HCT116 (cell line): ENCODE measurements at regions not wholly inside any gene's neighbourhood (a gene's known extent, or its start where the extent isn't known, plus 50 kb on each side); places are given as distances from the start of the nearest gene placed in this dataset.

Experiments
- ATAC-seq: fragments of 200-7000 bp; cut with Tn5 transposase; 2 replicates; pipeline ENCODE4 v1.9.1; 2020; ENCODE audit warnings: mild to moderate bottlenecking, moderate library complexity
- BruUV-seq: library from RNA; stranded (reverse); fragments of 400-500 nt; replicated peaks from 2 replicates; lab custom pipeline; 2021; lab: Mats Ljungman, UMichigan
- CTCF ChIA-PET: fragments of 300-600 bp; sonication (Branson Sonifier 250); formaldehyde crosslinking; loops from one replicate; lab custom pipeline; 2021; ENCODE audit warnings: antibody characterized with exemption; lab: Charles Lee
- POLR2A ChIA-PET: fragments of 300-600, 350-600 bp; sonication (Branson Sonifier 250); formaldehyde crosslinking; loops from one replicate; lab custom pipeline; 2021; ENCODE audit warnings: antibody characterized with exemption; lab: Charles Lee
- RAD21 ChIA-PET, 2 experiments: fragments of 300-600 bp; sonication (Branson Sonifier 250); formaldehyde crosslinking; loops; one replicate each; lab custom pipeline; 2023; ENCODE audit warnings: low total read pairs in 2 of 2; ENCODE audit not compliant: uncharacterized antibody in 2 of 2, unreplicated experiment in 2 of 2, low non-redundant PET in 1 of 2; lab: Charles Lee
- DNase-seq: peaks from one replicate; pipeline ENCODE4 v3.0.0-alpha.2; 2010; ENCODE audit warnings: low read depth, low spot score
- H2AFZ ChIP-seq: fragments of 200-600 bp; shearing (Covaris generic), sonication (generic); 2 replicates; pipeline ENCODE4 v1.6.1; 2017; ENCODE audit warnings: low read depth, mixed run types, mixed read lengths, antibody characterized with exemption, low read length; ENCODE audit not compliant: poor library complexity, severe bottlenecking
- H3K27ac ChIP-seq: 2 replicates; pipeline ENCODE4 v1.5.1; 2012; ENCODE audit warnings: low read depth, low read length
- H3K27me3 ChIP-seq: fragments of 200-600 bp; sonication (generic); 2 replicates; pipeline ENCODE4 v1.6.1; 2016; ENCODE audit warnings: mixed run types, low read length, mixed read lengths; ENCODE audit not compliant: insufficient read depth
- H3K36me3 ChIP-seq, 2 experiments: fragments of 200-500 bp in 1 of 2; fragments of 200-600 bp in 1 of 2; sonication (Bioruptor generic) in 1 of 2; sonication (generic) in 1 of 2; 2 replicates each; pipeline versions ENCODE4 v1.5.1 to v1.6.1; 2014 to 2016; ENCODE audit warnings: low read length in 2 of 2, inconsistent platforms in 1 of 2, mixed read lengths in 1 of 2, mixed run types in 1 of 2; ENCODE audit not compliant: insufficient read depth in 2 of 2, control insufficient read depth in 1 of 2
- H3K4me1 ChIP-seq, 2 experiments: fragments of 200-600 bp in 1 of 2; sonication (generic) in 1 of 2; 2 replicates each; pipeline versions ENCODE4 v1.5.1 to v1.6.1; 2012 to 2017; ENCODE audit warnings: low read length in 2 of 2, inconsistent platforms in 1 of 2, mild to moderate bottlenecking in 1 of 2, mixed read lengths in 1 of 2, mixed run types in 1 of 2, moderate library complexity in 1 of 2; ENCODE audit not compliant: insufficient read depth in 2 of 2, control insufficient read depth in 1 of 2
- H3K4me2 ChIP-seq: fragments of 200-600 bp; sonication (generic); 2 replicates; pipeline ENCODE4 v1.6.1; 2017; ENCODE audit warnings: mixed run types, low read length, mixed read lengths
- H3K4me3 ChIP-seq, 2 experiments: fragments of 200-600 bp in 1 of 2; sonication (generic) in 1 of 2; replicated peaks in 1 of 2; 2 replicates each; pipeline ENCODE4 v1.5.1; 2011 to 2016; ENCODE audit warnings: low read length in 2 of 2, control low read depth in 1 of 2, low read depth in 1 of 2, mild to moderate bottlenecking in 1 of 2, mixed read lengths in 1 of 2, mixed run types in 1 of 2
- H3K79me2 ChIP-seq: fragments of 200-600 bp; sonication (generic); 2 replicates; pipeline ENCODE4 v1.6.1; 2017; ENCODE audit warnings: mild to moderate bottlenecking, mixed run types, low read length, moderate library complexity, mixed read lengths; ENCODE audit not compliant: insufficient read depth
- H3K9ac ChIP-seq: fragments of 200-600 bp; sonication (generic); 2 replicates; pipeline ENCODE4 v1.6.1; 2016; ENCODE audit warnings: low read length, mixed read lengths
- H3K9me2 ChIP-seq: fragments of 200-600 bp; sonication (generic), shearing (Covaris generic); 2 replicates; pipeline ENCODE4 v1.6.1; 2017; ENCODE audit warnings: mixed run types, mild to moderate bottlenecking, moderate library complexity; ENCODE audit not compliant: insufficient read depth
- H3K9me3 ChIP-seq, 2 experiments: fragments of 200-500 bp in 1 of 2; fragments of 200-600 bp in 1 of 2; sonication (Bioruptor generic) in 1 of 2; sonication (generic) in 1 of 2; 2 replicates each; pipeline ENCODE4 v1.6.1; 2014 to 2017; ENCODE audit warnings: low read length in 2 of 2, mixed read lengths in 2 of 2, inconsistent platforms in 1 of 2, low read depth in 1 of 2, mild to moderate bottlenecking in 1 of 2, mixed run types in 1 of 2, moderate library complexity in 1 of 2; ENCODE audit not compliant: control insufficient read depth in 1 of 2, insufficient read depth in 1 of 2
- H4K20me1 ChIP-seq: fragments of 200-600 bp; sonication (generic), shearing (Covaris generic); 2 replicates; pipeline ENCODE4 v1.6.1; 2017; ENCODE audit warnings: mixed run types, mild to moderate bottlenecking, moderate library complexity; ENCODE audit not compliant: insufficient read depth
- intact Hi-C: fragments of 100-400 bp; cut with micrococcal nuclease; formaldehyde crosslinking; loops from 2 replicates; pipeline ENCODE4 v1.10.0; 2022
- TF ChIP-seq, protein P1 (sequence below), 3 experiments: fragments of 200-600 bp in 1 of 3; sonication (generic) in 1 of 3; IDR thresholded peaks in 2 of 3; conservative IDR thresholded peaks in 1 of 3; 2 replicates each; pipeline ENCODE4 v1.5.1; 2012 to 2017; ENCODE audit warnings: low read depth in 2 of 3, low read length in 2 of 3, antibody characterized with exemption in 1 of 3, borderline replicate concordance in 1 of 3, control low read depth in 1 of 3, mild to moderate bottlenecking in 1 of 3, mixed read lengths in 1 of 3, mixed run types in 1 of 3, moderate library complexity in 1 of 3; ENCODE audit not compliant: insufficient read depth in 1 of 3
- TF ChIP-seq, protein P2 (sequence below): IDR thresholded peaks from 2 replicates; pipeline ENCODE4 v1.6.1; 2012; ENCODE audit warnings: low read depth

DNA sequence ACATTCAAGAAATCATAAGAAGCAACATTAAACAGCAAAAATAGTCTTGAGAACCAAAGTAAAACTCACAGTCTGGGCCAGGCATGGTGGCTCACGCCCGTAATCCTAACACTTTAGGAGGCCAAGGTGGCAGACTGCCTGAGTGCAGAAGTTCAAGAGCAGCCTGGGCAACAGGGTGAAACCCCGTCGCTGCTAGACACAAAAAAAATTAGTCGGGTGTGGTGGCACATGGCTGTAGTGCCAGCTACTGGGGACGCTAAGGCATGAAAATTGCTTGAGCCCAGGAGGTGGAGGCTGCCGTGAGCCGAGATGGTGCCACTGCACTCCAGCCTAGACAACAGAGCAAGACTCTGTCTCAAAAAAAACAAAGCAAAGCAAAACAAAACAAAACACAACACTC, 117.7 kb upstream of the GOLGA6L6 start:
- Histone ChIP-seq H3K79me2 (no peaks in the 10 kb centered on the region), H4K20me1 (no peaks in the 10 kb centered on the region), H3K36me3 (no peaks in the 10 kb centered on the region), H3K27ac (no peak overlapping the region), H3K4me1 (no peaks in the 10 kb centered on the region), H3K9me3 (peaks cover 18 to 19% of the 10 kb centered on the region in 2 experiments; a peak in 3 of 4 replicates), H3K27me3 (no peaks in the 10 kb centered on the region; the same call in 1 of the 2 replicates), H3K9ac (no peak overlapping the region), H3K4me2 (no peak overlapping the region), H2AFZ (no peak overlapping the region), H3K4me3 (no peak overlapping the region), H3K9me2 (no peaks in the 10 kb centered on the region)
- intact Hi-C loops, result no loop called here
- BruUV-seq, result no TSS peak
- ChIA-PET RAD21 (no interaction called here), CTCF (no interaction called here), POLR2A (no interaction called here)
- no peak for DNase-seq
- TF ChIP-seq, protein P1, sequence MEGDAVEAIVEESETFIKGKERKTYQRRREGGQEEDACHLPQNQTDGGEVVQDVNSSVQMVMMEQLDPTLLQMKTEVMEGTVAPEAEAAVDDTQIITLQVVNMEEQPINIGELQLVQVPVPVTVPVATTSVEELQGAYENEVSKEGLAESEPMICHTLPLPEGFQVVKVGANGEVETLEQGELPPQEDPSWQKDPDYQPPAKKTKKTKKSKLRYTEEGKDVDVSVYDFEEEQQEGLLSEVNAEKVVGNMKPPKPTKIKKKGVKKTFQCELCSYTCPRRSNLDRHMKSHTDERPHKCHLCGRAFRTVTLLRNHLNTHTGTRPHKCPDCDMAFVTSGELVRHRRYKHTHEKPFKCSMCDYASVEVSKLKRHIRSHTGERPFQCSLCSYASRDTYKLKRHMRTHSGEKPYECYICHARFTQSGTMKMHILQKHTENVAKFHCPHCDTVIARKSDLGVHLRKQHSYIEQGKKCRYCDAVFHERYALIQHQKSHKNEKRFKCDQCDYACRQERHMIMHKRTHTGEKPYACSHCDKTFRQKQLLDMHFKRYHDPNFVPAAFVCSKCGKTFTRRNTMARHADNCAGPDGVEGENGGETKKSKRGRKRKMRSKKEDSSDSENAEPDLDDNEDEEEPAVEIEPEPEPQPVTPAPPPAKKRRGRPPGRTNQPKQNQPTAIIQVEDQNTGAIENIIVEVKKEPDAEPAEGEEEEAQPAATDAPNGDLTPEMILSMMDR (IDR thresholded peaks at IDR 0.05 in 2 of 3, conservative IDR thresholded peaks at IDR 0.05 in 1 of 3; ENCODE audit: borderline replicate concordance in 1 of 3, insufficient read depth in 1 of 3, low read depth in 2 of 3, low read length in 2 of 3), result 0 out of 6 replicates have a peak, but pooled peaks of 1 of the 3 experiments have one; percentile 8
- TF ChIP-seq, protein P2, sequence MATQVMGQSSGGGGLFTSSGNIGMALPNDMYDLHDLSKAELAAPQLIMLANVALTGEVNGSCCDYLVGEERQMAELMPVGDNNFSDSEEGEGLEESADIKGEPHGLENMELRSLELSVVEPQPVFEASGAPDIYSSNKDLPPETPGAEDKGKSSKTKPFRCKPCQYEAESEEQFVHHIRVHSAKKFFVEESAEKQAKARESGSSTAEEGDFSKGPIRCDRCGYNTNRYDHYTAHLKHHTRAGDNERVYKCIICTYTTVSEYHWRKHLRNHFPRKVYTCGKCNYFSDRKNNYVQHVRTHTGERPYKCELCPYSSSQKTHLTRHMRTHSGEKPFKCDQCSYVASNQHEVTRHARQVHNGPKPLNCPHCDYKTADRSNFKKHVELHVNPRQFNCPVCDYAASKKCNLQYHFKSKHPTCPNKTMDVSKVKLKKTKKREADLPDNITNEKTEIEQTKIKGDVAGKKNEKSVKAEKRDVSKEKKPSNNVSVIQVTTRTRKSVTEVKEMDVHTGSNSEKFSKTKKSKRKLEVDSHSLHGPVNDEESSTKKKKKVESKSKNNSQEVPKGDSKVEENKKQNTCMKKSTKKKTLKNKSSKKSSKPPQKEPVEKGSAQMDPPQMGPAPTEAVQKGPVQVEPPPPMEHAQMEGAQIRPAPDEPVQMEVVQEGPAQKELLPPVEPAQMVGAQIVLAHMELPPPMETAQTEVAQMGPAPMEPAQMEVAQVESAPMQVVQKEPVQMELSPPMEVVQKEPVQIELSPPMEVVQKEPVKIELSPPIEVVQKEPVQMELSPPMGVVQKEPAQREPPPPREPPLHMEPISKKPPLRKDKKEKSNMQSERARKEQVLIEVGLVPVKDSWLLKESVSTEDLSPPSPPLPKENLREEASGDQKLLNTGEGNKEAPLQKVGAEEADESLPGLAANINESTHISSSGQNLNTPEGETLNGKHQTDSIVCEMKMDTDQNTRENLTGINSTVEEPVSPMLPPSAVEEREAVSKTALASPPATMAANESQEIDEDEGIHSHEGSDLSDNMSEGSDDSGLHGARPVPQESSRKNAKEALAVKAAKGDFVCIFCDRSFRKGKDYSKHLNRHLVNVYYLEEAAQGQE, result no peak
- peak; percentile 67 for ATAC-seq
